H54 (cell line): ENCODE measurements at regions not wholly inside any gene's neighbourhood (a gene's known extent, or its start where the extent isn't known, plus 50 kb on each side); places are given as distances from the start of the nearest gene placed in this dataset.

Experiments used
- DNase-seq: peaks from one replicate; pipeline ENCODE4 v3.0.0; 2011; ENCODE audit warnings: low spot score, mixed read lengths; ENCODE audit not compliant: insufficient read length
- FAIRE-seq: peaks from 3 replicates; lab custom pipeline; 2011; peaks lifted over from hg19 to GRCh38; lab: Jason Lieb, UNC
- POLR2A ChIP-seq: IDR thresholded peaks from 2 replicates; pipeline ENCODE4 v1.6.1; 2011; ENCODE audit warnings: low read depth, mild to moderate bottlenecking, low read length

- no peak for FAIRE-seq
- DNase-seq: no peak
- TF ChIP-seq POLR2A: no peak
These were observed 277.3 kb upstream of the SEMA3D start for GRCh38 chr7:85464042-85464651.

- no peak for FAIRE-seq
These were observed 275.8 kb upstream of the SEMA3D start for GRCh38 chr7:85462671-85463070.

DNA sequence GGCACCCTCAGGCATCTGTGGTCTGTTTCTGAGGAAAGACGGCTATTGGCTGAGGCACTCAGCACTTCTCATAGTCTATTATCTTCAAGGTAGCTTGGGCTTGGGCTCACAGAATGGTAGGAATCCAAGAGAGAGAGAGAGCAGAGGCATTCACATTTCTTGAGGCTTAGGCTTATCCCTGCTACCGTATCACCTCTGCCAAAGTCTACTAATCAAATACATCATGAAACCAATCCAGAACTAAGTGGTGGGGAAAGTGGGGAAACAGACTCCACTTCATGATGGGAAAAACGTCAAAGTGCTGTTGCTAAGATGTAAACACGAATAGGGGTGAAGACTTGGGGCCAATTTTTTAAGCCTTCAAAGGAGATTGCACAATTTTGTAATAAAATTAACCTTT is 271.1 kb upstream of the SEMA3D start:
- FAIRE-seq: no peak
- TF ChIP-seq POLR2A: no peak

More at GRCh38 chr7:85462671-85463070, 275.8 kb upstream of the SEMA3D start:
- DNase-seq: no peak
- TF ChIP-seq POLR2A: no peak

GRCh38 chr7:85456254-85456653 is 269.4 kb upstream of the SEMA3D start:
- FAIRE-seq (no peak), DNase-seq (no peak)
- TF ChIP-seq POLR2A: no peak

More for the DNA sequence above, 271.1 kb upstream of the SEMA3D start:
- DNase-seq: no peak

GRCh38 chr7:85454904-85455303 is 268.0 kb upstream of the SEMA3D start:
- no peak for TF ChIP-seq POLR2A
- FAIRE-seq (no peak), DNase-seq (no peak)

GRCh38 chr7:85452674-85453073 is 265.8 kb upstream of the SEMA3D start:
- FAIRE-seq (no peak), DNase-seq (no peak)
- TF ChIP-seq POLR2A: no peak

DNA sequence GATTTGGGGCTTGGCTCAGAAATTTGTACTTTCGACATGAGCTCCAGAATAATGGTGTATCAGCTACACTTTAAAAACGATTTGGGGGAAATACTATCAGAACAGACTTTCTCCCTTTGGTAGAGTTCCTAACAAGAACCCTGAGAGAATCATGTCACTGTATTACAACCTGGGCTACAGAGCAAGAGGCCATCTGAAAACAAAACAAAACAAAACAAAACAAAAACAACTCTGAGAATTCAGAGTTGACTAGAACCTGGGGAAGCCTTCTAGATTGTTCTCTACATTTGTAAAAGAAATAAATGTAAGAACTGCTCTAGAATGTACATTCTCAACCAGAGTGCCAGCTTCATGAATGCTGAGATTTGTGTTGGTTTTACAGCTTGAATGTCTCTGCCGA is 262.6 kb upstream of the SEMA3D start:
- DNase-seq (no peak), FAIRE-seq (no peak)
- no peak for TF ChIP-seq POLR2A

DNA sequence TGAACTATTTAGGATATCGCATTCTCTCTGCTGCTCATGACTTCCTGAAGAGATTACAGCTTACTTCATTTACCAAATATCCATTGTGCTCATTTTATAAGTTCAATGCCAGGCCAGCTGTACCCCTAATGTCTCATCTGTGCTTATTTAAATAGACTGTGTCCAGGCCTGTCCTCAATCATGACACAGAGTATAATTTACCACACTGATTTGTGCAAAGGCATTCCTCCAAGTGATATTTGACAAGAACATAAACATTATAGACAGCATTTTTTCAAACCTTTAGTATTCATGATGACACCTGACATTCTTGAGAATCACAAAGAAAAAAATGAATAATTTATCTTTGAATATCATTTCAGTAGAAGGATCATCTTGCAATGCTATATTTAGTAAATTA is 260.1 kb upstream of the SEMA3D start:
- no peak for TF ChIP-seq POLR2A
- no peak for DNase-seq
- no peak for FAIRE-seq

GRCh38 chr7:85426487-85426960 is 239.7 kb upstream of the SEMA3D start:
- DNase-seq: no peak

GRCh38 chr7:85424298-85424697 is 237.4 kb upstream of the SEMA3D start:
- FAIRE-seq (no peak), DNase-seq (no peak)
- TF ChIP-seq POLR2A: no peak

More at GRCh38 chr7:85426487-85426960, 239.7 kb upstream of the SEMA3D start:
- TF ChIP-seq POLR2A: no peak
- FAIRE-seq: no peak

GRCh38 chr7:85423209-85423895 is 236.5 kb upstream of the SEMA3D start:
- FAIRE-seq: no peak
- TF ChIP-seq POLR2A: no peak
- DNase-seq: no peak

DNA sequence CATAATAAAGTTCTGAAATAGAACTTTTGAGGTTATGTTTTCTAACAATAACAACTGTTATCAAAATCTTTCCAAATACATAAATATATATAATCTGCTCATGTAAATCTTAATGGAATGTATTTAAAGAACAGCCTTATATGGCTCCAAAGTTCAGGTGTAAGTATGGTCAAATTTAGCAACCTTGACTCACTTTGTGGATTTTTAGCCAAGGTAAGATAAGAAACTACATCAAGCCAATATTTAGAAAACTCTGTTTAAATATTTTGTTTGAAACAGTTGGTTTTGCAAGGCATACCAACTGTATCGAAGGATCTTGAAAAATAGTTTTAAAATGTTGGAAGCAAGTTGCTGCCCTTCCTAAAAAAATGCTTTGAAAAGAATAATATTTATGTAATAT is 228.9 kb upstream of the SEMA3D start:
- FAIRE-seq (no peak), DNase-seq (no peak)
- no peak for TF ChIP-seq POLR2A

GRCh38 chr7:85413718-85414117 is 226.9 kb upstream of the SEMA3D start:
- no peak for FAIRE-seq
- no peak for DNase-seq
- no peak for TF ChIP-seq POLR2A

GRCh38 chr7:85412912-85413311 is 226.1 kb upstream of the SEMA3D start:
- FAIRE-seq: no peak
- DNase-seq: no peak
- TF ChIP-seq POLR2A: no peak

GRCh38 chr7:85407391-85407790 is 220.5 kb upstream of the SEMA3D start:
- no peak for TF ChIP-seq POLR2A
- FAIRE-seq (no peak), DNase-seq (no peak)
